Renal cortical epithelial cell (primary cell): ENCODE measurements at regions not wholly inside any gene's neighbourhood (a gene's known extent, or its start where the extent isn't known, plus 50 kb on each side); places are given as distances from the start of the nearest gene placed in this dataset.
A peak's percentile ranks its signal among the peaks of the same experiment; 100 is the strongest.

ENCODE experiments used
- DNase-seq: peaks from one replicate; pipeline ENCODE4 v3.0.0-alpha.2; 2011; ENCODE audit warnings: low read depth

- peak; percentile 83 for DNase-seq
Observed at GRCh38 chr9:73451003-73451402, 299.3 kb downstream of the ANXA1 start.

DNA sequence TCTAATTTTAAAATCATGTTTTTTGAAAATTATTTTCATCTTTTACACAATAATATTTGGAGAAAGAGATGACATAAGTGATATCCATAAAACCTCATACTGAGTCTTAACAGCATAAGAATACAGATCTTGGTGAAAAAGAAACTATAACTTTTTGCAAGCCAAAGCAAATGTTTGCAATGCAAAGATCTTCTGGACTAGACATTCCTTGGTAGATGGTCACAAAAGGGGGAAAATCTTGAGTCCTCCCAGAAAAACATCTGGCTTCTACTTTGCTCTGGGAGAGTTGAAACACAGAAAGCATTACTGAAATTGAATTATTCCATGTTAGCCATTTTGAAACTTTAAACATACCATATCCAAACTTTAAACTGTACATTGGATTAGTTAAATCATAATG lies 308.2 kb downstream of the ANXA1 start:
- DNase-seq = no peak

- no peak for DNase-seq
Observed at GRCh38 chr9:73468716-73469115, 317.1 kb downstream of the ANXA1 start.

- no peak for DNase-seq
Observed at GRCh38 chr9:73470766-73471165, 319.1 kb downstream of the ANXA1 start.

- no peak for DNase-seq
Observed at GRCh38 chr9:73474002-73474600, 322.4 kb downstream of the ANXA1 start.

DNA sequence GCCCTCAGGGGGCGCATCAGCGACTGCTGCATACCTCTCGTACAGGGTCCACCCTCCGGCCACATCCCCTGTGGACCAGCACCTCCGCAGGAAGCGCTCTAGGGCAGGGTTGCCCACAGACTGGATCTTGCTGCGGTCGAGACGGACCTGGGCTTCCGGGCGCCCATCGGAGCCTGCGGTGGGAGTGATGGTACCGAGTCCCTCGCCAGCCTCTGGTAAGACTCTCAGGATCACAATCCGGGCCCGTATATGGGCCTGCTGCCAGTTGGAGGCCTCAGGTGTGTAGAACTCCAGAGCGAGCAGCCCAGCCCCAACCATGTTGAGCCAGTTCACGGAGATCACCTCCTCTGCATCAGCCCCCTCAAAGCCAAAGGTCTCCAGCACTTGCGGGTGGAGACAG lies 323.0 kb downstream of the ANXA1 start:
- DNase-seq = no peak

GRCh38 chr9:73494894-73495293 lies 343.2 kb downstream of the ANXA1 start:
- no peak for DNase-seq

GRCh38 chr9:73497796-73498195 lies 346.1 kb downstream of the ANXA1 start:
- no peak for DNase-seq

DNA sequence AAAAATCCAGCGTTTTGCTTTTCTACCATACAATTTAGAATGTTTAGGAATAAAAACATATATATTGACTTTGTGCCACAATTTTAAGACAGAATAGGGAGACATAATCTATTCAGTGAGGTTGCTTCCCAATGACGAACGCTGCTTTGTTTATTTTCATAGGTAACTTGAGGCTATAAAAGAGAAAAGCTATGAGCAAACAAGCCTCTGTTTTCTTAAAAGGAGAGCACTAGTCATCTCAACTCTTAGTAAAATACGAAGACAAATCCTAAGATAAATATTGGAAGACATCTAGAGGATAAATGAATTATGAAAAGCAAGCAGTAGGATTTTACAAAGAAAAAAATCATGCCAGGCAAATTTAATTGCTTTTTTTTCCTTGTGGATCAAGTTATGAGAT lies 363.6 kb downstream of the ANXA1 start:
- DNase-seq = no peak

DNA sequence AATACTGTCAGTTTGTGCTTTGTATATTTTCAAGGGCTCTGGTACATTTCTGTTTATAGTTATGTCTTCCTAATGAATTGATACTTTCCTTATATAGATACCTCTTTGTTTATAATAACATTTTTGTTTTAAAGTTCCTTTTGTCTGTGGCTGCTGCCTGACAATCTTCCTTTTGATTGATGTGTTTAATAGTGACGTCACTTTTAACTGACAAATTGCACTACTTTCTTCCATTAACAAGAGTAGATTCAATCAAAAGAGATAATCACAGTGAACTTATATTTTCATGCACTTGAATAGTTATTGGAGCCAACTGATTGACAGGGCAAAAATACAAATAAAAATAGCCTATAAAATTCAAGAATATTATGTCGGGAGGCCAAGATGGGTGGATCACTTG lies 371.7 kb downstream of the ANXA1 start:
- no peak for DNase-seq

DNA sequence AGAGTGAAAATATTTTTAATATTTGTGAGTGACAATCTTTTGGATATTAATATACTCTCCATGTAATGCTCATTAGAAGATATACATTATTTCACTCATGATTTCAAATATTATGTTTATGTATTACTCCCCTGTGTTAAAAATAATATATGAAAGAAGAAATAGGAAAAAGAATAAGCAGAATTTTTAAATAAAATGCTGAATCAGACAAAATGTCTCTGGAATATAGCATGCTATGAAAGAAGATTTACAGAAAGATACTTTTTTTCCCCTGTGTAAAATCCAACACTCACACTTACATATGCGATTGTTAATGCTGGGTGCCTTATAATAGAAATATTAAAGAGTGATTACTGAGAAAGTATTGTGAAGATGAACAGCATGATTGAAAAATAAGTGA lies 373.7 kb downstream of the ANXA1 start:
- DNase-seq = no peak

- no peak for DNase-seq
Observed at GRCh38 chr9:73527521-73527920, 375.9 kb downstream of the ANXA1 start.

GRCh38 chr9:73528926-73529325 lies 377.3 kb downstream of the ANXA1 start:
- no peak for DNase-seq

DNA sequence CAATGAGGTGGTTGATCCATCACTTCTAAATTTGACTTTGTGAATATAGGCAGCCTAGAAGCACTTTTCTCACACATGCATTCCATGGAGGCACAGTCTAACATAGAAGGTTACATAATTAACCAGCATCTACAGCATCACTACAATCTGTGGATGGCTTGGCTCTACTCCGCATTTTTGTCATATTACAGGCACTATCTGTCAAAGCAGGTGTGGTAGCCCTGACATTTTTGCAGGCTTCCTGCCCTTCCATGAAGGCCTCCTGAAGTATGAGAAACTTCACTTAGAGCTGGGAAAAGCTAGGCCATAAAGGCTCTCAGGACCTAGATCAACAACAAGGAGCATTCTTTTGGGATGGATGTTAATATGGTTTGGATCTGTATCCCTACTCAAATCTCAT lies 378.0 kb downstream of the ANXA1 start:
- DNase-seq = no peak

DNA sequence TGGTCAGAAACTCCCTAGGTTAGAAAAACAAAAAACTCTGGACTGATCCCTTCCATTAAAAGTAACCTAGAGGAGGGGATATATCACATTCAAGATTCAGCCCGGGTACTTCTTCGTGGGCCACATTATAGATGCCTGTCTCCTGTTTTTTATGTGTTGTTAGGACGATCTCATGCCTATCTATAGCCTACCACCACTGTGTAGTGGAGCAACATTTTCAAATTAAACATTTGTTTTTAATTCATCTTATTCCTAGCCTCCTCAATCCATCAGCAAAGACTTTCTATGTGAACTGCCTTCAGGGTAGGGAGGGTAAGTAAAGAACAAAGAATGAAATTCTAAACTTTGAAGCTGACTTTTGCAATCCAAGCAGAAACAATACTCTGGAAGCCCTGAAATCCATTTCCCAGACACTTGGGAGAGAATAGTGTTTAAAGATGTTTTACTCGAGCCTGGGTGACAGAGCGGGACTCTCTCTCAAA lies 379.4 kb downstream of the ANXA1 start:
- no peak for DNase-seq

DNA sequence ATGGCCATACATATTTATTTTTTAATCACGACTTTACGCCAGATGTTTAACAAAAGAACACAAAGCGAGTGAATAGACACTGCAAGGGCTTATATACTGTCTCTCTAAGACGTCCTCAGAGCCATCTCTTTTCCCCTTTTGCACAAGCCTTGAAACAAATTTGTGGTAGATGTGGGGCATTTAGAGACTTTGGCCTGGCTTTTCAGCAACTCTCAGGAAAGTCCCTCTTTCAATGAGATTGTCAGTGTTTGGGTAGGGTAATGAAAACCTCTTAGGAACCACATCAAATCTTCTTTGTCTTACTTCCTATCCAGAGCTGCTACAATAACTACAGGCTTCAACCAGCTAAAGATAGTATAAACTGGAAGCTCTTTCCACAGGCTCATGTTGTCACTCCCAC lies 380.0 kb downstream of the ANXA1 start:
- no peak for DNase-seq

DNA sequence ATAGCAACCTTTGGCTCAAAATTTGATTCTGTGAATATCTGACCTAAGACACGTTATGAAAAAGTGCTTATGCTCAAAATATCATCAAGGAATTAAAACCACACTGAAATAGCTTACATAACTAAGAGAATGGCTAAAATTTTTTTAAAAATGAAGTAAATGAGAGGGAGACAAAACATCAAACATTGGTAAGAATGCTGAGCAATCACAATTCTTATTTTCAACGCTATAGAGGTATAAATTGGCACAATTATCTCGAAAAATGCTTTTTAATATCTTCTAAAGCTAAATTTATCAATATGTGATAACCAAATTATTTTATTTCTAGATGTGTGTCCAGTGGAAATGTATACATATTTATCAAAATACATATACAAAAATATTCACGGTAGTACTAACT lies 381.3 kb downstream of the ANXA1 start:
- DNase-seq = no peak

DNA sequence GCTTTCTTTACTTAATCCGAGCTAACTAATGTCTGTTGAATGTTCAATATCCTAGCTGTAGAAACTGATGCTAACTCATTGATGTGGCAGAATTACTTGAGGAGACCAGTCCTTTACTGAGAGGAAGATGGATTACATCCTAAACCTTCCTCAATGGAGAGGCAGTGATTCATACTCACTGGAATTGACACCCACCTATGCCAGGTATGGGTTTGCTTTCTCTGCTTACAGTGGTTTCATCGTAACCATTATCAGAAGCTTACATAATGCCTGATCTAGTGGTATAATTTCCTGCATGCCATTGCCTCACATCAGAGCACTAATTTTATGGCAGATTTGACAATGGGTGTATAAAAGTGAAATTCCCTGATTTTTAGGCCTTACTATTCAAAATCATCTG lies 384.7 kb downstream of the ANXA1 start:
- DNase-seq = no peak

- DNase-seq = no peak
Observed at GRCh38 chr9:73537561-73537960, 385.9 kb downstream of the ANXA1 start.

GRCh38 chr9:73539881-73540390 lies 388.3 kb downstream of the ANXA1 start:
- no peak for DNase-seq

DNA sequence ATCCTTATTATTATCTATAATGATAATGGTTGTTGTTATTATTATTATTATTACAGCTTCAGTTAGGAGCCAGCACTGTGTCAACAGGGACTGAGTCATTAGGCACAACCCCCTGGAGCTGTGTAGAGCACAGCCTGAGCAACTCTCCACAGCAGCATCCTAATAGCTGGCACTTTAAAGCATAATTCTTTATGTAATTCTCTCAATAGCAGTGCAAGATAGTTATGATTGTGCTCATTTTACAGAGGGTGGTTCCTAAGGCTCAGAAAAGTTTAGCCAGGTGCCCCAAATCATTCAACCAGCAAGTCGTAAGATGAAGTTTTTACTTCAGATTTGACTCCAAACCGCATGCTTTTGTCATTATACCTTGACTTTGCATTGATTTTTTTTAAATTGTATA lies 390.3 kb downstream of the ANXA1 start:
- DNase-seq = no peak

DNA sequence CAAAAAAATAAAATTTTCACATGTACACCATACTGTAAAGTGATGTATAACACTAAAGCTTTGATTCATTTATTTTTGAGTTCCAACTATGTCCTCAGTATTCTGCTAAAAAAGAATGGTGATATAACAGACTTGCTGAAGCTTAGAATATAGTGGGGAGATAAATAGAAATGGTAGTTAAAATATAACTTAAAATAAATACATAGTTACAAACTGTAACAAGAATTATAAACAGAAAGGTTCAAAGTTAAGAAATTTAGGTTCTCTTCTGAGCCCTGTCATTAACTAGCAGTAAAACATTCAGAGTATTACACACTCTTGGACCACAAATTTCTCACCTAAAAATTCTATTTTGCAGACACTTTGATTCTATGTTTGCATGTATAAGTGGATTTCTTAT lies 392.1 kb downstream of the ANXA1 start:
- DNase-seq = no peak

- no peak for DNase-seq
Observed at GRCh38 chr9:73548201-73548600, 396.5 kb downstream of the ANXA1 start.

DNA sequence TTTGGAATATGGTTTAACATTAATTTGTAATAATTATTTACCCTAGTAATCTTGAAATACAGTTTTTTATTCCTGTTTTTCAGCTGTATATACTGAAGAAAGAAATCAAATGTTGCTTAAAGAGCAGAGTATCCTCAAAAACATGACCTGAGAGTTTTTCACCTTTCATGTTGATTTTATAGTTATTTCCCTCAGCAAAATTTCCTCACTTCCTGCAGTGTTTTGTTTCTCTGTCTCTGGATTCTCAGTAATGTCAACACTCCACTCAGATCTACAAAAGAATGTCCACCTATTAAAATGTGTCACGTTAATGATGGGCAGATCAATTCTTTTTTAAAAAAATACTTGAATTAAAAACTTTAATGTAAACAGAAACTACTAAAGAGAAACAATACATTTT lies 398.3 kb downstream of the ANXA1 start:
- DNase-seq = no peak
